Breast epithelium (tissue), 3 donors: ENCODE measurements at regions not wholly inside any gene's neighbourhood (a gene's known extent, or its start where the extent isn't known, plus 50 kb on each side); places are given as distances from the start of the nearest gene placed in this dataset.

ENCODE experiments used
- POLR2A ChIP-seq: fragments of 450-650 bp; IDR thresholded peaks from one replicate; pipeline ENCODE4 v1.6.1; 2016; ENCODE audit warnings: antibody characterized with exemption, mild to moderate bottlenecking, moderate library complexity
- POLR2AphosphoS5 ChIP-seq, 3 donors: sonication (generic); formaldehyde crosslinking; IDR thresholded peaks; one replicate each; pipeline ENCODE4 v1.6.1; 2017; ENCODE audit warnings: antibody characterized with exemption in 3 of 3
- TF ChIP-seq, protein P1 (sequence below), 3 donors: fragments of 450-650 bp; IDR thresholded peaks; one replicate each; pipeline ENCODE4 v1.5.1; 2016 to 2017; ENCODE audit warnings: antibody characterized with exemption in 3 of 3, mild to moderate bottlenecking in 3 of 3, moderate library complexity in 3 of 3

GRCh38 chr2:5894355-5894754 is 202.2 kb downstream of the SOX11 start:
- TF ChIP-seq, protein P1, sequence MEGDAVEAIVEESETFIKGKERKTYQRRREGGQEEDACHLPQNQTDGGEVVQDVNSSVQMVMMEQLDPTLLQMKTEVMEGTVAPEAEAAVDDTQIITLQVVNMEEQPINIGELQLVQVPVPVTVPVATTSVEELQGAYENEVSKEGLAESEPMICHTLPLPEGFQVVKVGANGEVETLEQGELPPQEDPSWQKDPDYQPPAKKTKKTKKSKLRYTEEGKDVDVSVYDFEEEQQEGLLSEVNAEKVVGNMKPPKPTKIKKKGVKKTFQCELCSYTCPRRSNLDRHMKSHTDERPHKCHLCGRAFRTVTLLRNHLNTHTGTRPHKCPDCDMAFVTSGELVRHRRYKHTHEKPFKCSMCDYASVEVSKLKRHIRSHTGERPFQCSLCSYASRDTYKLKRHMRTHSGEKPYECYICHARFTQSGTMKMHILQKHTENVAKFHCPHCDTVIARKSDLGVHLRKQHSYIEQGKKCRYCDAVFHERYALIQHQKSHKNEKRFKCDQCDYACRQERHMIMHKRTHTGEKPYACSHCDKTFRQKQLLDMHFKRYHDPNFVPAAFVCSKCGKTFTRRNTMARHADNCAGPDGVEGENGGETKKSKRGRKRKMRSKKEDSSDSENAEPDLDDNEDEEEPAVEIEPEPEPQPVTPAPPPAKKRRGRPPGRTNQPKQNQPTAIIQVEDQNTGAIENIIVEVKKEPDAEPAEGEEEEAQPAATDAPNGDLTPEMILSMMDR (IDR thresholded peaks at IDR 0.05) = no peak
- TF ChIP-seq POLR2A = no peak
- no peak for TF ChIP-seq POLR2AphosphoS5 (IDR thresholded peaks at IDR 0.05)
